Midbrain (tissue), 1 donor: ENCODE measurements at regions not wholly inside any gene's neighbourhood (a gene's known extent, or its start where the extent isn't known, plus 50 kb on each side); places are given as distances from the start of the nearest gene placed in this dataset.

ENCODE experiments used
- DNase-seq: peaks from one replicate; lab custom pipeline; 2025; lab: John Stamatoyannopoulos, UW

DNA sequence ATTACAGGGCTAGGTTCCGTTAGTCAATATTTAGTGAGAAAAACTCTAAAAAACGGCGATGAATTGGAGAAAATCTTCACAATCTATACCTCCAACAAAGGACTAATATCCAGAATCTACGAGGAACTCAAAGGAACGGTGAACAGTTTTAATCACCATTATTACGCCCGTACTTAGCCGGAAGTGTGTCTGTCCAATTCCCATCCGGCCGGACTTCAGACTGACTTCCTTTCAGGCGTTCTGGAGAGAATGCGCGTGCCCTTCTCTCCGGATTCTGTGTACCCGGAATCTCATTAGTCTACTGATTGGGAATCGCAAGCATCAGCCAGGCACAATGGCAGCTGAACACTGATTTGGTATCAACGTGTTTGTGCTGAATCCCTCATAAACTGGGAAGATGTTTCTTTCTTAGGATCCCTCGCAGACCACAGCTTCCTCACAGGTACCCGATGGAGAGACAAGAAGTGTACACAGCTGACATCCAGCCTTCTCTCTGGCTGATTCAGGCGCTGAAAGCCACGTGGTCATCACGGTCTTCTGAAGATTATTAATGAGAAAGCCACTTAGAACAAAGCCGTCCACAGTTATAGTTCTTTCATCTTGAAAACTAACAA, 239.9 kb downstream of the ZNF516 start:
- no peak for DNase-seq

DNA sequence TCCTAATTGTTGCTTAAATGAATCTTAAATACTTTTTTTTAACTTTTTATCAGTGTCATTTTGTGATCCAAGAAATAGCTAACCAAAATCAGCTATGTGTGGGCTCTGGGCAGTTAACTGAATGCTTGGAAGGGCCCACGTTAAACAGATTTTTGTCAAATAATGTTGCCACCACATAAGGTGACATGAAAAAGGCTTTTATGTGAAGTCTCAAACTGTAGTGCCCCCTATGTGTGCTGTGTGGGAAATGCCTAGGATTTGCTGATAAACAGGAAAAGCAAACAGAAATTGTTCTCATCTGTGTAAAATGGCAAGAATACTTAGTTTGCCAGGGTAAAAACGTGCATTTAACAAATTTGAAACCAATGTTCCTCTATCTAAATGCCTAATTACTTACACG, 242.2 kb downstream of the ZNF516 start:
- peak; percentile 11 for DNase-seq

DNA sequence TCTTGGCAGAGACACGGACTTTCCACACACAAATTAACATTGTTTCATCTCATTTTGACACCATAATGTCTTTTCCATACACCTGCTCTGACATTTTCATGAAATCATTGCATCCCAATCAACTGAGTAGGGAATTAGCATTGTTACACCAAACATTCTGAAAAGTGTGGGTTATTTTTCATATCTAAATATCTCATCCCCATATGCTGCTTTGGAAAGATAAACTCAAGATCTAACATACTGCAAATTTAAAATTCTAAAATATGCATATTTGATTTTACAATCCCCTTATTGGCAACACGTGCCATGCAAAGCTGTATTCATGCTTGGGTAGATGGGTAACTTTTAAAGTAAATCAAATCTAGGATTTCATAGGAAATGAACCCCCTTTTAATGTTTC, 242.9 kb downstream of the ZNF516 start:
- DNase-seq = no peak

DNA sequence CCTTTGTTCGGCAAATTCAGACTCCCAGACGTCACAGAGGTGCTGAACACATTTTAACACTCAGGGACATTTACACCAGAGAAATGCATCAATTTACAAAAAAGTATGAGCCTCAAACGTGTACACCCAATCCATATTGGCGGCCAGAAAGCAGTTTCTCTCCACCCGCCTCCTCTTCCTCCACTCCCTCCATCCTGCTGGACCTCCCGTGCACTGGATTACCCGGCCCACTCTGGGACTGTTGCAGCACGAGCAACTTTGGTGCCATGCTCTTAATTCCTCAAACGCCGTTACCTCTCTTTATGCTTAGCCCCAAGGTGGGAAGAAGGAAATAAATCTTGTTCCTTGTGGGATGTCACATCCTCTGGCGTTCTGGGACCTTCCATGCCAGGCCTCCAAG, 243.4 kb downstream of the ZNF516 start:
- DNase-seq = no peak

DNA sequence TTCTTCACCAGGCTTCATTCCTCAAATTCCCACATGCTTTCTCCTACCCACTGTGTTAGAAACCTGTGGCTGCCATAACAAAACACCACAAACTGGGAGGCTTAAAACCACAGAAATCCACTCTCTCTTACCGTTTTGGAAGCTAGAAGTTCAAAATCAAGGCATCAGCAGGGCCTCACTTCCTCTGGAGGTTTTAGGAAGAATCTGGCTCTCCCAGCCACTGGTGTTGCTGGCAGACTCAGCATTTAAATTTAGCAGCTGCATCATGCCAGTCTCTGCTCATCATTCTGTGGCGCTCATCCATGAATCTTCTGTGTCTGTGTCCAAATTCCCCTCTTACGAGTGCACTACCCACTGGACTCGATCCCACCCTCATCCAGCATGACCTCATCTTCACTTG, 248.5 kb downstream of the ZNF516 start:
- no peak for DNase-seq

DNA sequence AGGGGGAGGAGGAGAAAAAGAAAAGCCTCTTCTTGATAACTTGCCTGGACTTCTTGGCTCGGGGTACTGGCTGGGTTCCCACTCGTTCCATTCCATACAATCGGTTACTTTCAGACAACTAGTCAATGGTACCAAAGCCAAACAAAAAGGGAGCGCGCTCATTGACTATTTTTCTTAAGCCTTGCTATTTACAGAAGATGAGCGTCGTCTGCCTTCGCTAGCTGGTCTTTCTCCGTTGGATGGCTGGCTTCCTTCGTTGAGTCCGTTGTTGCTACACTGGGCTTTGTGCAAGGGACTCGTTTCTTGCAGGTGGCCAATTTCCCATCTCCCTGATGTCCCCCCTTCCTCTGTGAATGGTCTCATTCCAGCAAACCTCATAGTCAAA, 260.4 kb downstream of the ZNF516 start:
- peak; percentile 3 for DNase-seq

DNA sequence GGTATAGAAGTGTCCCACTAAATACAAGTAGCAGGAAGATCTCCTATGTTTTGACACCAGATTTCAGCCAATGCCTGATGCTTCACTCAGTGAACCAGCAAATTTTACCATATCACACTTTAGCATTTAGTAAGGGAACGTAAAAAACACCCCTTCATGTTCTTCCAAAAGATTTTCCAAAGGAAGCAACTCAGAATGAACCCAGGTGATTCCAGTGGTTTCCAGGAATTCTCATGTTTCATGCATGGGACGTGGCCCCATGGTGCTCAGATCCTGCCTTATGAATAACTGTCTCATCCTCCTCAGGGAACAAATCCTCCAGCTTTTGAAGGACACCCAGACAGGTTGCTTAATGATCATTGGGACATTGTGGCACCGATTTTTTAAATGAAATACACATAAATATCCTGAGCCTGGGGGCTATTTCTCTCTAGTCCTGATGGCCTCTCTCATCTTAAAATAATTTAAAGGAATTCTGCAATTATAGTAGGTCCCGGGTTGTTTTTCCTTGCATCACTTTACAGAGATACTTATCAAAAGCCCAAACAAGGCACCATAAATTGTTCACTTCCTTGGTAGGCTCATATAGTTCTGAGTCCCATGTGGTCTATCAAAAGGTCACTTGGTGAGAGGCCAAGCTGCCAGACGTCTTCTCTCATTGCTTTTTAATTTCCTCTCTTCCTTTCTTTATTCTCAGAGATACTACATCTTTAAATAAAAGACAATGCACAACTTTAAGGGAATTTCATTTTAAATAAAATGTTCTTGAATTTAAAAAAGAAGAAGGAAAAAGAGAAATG, 261.0 kb downstream of the ZNF516 start:
- no peak for DNase-seq

DNA sequence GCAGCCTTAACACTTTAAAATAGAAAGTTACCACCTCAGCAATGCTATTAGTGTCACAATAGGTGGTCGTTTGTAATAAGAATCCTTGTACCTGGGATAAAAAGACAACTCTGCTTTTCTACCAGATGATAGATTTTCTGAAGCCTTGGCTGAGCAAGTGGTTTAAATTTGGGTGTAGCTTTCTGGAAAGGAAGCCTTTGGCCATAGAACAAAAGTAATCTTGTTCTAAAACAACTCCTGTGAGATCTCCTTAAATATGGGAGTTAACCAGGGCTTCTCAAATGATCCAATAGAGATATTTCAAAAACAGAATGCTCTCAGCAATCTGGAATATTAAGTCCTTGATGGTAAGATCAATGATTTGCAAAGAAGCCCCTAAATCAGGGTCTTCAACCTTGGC, 261.6 kb downstream of the ZNF516 start:
- DNase-seq = no peak

DNA sequence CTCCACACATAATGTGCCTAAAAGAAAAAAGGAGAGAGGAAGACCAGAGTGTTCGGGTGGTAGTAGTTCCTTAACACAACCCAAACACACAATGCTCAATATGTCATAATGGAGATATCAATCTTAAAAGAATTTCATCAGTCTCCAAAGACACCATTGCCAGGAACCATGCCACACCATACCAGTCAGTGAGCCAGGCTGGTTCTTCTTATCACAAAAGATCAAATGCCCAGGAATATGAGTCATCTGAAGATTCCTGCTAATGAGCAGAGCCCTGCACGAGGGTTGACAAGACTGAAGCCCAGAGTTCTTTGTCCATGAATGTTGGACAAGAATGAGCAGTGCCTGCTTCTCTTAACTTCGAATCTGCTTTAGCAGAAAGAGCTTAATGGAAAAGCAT, 262.3 kb downstream of the ZNF516 start:
- no peak for DNase-seq

DNA sequence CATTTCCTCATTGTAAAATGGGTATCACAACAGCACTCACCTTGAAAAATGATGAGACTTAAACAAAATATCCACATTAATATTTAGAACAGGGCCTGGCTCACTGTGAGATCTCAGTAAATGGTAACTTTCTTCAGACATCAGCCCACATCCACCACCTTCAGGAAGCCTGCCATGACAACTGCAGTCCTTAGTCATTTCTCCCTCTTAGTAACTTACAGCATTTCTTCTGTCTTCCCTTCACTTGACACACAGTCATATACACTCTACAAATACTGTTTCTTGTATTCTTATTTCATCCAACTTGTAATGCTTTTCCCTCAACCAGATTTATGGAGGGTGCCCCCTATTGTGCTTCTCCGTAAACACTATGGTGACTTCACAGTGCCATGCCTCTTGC, 263.0 kb downstream of the ZNF516 start:
- no peak for DNase-seq

DNA sequence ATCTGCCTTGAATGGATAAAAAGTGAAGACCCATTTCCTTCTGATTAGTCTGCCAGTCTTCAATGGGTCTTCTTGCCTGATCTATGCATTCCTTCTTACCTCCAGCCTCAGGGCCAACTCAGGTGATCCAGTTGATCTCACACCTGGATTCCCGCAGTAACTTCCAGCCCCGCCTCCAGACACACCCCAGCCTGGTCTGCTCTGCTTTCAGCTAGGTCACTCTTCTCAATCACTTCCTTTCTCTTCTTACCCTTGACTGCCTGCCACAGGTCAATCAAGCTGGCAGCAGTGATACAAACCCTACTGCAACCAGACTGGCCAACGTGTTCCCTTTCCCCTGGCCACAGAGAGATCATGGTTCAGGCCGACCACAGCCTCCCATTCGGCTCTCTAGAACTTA, 263.6 kb downstream of the ZNF516 start:
- no peak for DNase-seq

DNA sequence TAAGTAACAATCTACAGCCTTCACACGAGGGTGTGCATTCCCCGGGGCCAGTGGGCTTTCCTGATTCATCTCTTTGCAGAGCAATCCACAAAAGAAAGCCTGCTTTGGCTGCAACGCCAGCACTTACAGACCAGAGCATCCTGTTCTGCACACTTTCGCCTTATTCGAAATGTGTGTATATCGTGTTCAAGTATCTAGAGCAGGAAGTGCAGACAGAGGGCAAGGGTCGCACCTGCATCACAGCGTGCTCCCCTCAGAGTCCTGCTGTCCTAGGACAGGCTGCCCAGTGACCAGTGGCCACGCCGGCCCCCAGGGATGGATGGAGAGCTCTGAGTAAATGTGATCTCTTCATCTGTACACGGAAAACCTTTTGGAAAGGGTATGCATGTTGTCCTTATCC, 264.3 kb downstream of the ZNF516 start:
- DNase-seq = no peak

DNA sequence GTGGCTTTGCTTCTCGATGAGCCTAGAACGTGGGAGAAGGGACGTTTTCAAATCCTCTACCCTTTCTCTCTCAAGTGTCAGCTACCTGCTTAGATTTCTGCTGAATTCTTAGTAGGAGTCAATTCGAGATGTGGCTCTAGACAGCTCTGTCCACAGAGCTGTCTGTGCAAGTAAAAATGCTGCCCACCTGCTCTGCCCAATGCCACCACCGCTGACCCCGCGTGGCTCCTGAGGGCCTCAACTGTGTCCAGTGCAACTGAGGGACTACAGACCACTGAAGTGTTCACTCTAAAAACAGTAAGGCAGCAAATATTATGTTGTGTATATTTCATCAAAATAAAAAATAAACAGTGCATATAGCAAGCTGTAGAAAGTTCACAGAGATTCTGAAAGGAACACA, 266.3 kb downstream of the ZNF516 start:
- no peak for DNase-seq

DNA sequence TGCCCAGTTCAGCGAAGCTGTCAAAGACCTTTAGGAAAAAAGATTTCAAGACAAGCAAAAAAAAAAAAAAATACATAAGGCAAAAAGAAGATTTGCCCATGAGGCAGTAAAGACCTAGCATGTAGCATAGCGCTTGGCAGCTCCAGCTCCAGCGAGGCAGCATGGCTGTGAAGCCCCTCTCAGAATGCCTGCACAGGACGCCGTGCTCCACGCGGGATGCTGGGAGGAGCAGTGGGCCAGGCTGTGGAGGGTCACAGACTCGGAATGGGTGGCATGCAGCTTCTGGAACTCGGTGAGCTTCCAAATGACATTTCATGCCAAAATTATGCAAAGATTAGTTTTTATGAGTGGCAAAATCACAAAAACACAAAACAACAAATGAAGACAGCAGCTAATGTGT, 267.3 kb downstream of the ZNF516 start:
- DNase-seq = no peak

DNA sequence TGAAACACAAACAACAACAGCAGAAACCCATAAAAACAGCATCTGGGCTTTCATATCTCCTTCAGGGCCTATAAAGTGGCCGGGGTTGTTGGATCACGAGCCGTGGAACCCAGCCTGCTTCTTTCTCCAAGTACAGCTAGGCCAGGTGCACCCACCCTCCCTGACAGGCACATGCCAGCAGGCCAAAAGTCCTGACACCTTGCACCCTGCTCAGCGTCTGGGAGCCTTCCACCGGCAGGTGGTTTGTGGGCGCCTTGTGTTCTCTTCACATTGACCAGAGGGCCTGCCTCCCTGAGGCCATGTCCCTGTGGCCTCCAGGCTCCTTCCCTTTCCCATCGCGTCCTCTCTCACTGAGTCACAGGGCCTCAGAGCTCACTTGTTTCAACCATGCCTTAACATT, 271.6 kb downstream of the ZNF516 start:
- no peak for DNase-seq

DNA sequence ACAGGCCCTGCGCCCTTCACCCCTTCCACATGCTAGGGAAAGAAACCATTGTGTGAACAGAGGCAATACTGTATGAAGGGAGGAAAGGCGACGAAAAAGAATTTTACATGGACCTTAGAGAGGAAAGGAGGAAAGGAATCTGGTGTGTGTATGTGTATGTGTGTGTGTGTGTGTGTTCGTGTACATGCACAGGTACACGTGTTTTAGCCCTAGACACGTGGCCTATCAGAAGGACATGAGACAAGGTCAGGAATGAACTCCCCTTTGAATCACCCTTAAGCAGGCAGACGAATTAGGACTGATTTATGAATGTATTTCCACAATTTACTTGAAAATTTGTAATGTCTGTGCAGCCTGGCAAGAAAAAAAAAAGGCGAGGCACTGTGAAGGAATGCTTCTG, 276.0 kb downstream of the ZNF516 start:
- DNase-seq = no peak

DNA sequence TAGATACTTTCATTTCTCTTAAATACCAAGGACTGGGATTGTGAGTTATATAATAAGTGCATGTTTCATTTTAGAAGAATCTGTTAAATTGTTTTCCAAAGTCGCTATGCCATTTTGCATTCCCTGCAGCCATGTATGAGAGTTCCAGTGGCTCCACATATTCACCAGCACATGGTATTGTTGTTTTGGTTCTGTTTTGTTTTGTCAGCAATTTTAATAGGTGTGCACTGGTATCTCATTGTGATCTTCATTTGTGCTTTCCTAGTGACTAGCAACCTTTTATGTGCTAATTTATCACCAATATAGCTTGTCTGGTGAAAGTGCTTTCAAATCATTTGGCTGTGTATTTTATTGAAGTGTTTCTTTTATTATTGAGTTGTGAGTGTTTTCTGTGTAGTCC, 278.9 kb downstream of the ZNF516 start:
- DNase-seq = no peak

DNA sequence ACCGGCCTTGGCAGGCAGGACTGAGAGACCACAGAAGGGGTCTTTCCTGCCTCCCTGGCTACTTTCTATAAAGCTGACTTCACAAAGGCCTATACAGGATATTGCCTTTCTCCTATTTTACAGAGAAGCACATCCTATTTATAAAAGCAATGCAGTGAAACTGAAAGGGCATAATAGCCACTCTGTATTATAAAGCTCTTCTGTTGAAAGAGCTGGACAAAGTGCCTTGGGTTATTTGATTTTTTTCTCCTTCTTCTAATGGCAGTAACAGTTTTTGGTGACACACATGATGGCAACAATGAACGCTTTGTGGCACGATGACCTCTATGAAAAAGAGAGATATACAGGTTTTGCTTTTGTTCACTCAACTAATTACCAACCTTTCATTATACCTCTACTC, 281.1 kb downstream of the ZNF516 start:
- DNase-seq = no peak

DNA sequence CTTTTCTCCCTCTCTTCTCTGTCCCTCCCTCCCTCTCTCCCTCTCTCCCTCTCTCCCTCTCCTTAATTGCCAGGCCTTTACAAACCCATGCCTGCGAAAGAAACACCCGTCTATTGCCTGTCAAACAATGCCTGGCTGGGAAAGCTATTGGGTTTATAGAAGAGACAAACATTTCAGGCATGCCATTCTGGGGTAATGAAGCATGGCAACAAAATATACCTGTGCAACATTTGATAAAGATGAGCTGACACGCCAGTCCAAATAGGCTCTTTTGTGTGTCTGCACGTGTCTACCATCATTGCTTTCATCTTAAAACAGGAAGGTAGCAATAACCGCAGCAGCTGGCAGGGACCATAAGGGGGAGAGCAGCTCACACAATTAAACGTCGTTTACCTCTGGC, 282.1 kb downstream of the ZNF516 start:
- no peak for DNase-seq

DNA sequence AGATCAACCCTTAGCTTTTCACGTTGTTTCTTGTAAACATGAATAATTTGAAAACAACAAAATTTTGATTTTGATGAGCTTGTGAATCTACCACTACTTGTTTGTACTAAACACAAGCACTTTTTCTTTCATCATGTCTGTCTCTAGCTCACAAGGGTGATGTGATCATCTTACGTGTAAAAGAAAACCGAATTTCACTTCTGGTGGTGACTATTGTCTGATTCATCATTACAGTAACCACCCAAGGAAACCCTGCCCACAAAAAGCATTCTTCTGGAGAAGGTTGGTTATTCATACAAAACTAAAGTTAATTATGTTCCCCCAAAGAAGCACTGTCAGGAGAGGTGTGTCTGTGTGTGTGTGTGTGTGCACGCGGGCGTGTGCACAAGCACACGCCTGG, 285.4 kb downstream of the ZNF516 start:
- no peak for DNase-seq

DNA sequence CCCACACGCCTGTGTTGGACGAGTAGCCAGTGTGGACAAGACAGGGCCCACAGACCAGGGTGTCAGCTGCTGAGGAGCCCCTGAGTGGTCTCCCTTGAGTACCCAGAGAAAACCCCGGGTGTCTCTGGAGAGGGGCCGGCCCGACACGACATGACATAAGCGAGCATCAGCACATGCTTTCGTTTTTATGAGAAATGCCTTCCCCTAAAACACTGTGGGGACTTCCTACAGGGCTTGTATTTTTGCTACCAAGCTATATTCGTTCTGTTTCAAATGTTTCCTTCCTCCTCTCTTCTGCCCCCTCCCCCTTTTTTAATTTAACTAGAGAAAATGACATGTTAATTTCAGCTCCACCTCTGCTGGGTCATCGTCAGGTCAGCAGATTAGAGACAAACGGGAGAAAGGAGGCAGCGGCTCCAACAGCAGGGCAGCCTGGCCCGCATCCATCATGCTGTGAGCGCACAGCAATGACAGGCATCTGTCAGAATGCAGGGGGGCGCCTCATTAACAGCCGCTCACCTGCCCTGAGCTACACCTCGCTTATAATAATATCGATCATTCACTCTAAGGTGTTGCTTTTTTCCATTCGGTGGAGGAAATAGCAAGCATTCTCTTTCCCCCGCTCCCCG, 286.2 kb downstream of the ZNF516 start:
- no peak for DNase-seq

DNA sequence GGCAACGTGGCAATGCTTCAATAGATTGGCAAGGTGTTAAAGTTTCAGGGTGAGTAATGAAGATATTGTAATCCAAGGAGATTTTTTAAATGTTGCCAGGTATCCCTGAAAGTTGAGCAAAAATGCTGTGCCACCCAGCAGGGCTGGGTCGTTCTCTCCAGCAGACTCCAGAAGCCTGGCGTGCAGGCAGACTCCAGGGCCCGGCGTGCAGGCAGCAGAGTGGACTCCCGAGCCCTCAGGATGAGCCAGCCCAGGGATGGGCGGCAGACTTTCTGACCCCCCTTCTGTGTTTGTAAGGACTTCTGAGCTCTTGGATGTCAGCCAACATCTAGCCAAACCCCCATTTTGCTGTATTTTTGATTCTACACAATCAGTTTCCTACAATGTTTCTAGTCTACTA, 289.1 kb downstream of the ZNF516 start:
- no peak for DNase-seq

DNA sequence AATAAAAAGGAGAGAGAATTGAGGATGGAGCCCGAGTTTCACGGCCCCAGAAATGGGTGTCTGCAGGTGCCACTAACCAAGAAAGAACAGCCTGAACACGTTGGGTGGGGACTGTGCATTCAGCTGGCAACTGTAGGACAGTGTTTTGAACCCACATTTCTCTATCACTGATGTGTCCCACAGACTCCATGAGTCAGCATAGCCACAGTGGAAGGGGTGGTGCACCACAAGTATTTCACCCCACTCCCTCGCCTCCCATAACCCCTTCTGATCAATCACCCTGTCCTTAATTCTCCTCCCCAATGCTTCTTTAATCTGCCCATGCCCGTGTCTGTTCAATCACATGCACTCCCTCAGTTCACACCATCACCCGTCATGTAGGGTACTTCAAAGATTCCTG, 291.5 kb downstream of the ZNF516 start:
- DNase-seq = no peak

DNA sequence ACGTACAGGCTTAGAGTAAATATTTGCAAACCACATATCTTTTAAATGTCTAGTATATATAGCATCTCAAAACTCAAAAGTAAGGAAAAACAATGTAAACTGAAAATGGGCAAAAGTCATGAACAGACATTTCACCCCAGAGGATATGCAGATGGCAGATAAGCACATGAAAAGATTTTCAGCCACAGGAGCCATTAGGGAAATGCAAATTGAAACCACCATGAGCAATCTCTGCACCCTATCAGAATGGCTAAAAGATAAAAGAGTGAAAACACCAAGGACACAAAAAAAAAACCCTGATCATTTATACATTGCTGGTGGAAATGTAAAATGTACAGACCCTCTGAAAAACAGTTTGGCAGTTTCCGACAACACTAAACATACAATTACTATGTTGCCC, 292.7 kb downstream of the ZNF516 start:
- DNase-seq = no peak
